ENCODE measurements at regions not wholly inside any gene's neighbourhood (a gene's known extent, or its start where the extent isn't known, plus 50 kb on each side); places are given as distances from the start of the nearest gene placed in this dataset.

GRCh38 chr13:103331924-103332323 lies 265.7 kb upstream of the SLC10A2 start:
- TF ChIP-seq CTCF (IDR thresholded peaks at IDR 0.05) (no peak), POLR2A (IDR thresholded peaks at IDR 0.05) (no peak)

Measured in gastroesophageal sphincter (tissue), 3 donors.